HepG2 (cell line): ENCODE measurements at regions not wholly inside any gene's neighbourhood (a gene's known extent, or its start where the extent isn't known, plus 50 kb on each side); places are given as distances from the start of the nearest gene placed in this dataset.

Experiments used
- CTCF ChIP-seq: sonication (generic); formaldehyde crosslinking; IDR thresholded peaks from 2 replicates; pipeline ENCODE4 v1.5.0; 2020; ENCODE audit warnings: mild to moderate bottlenecking, missing genetic modification reagents, moderate library complexity
- FOXA1 ChIP-seq, 2 experiments: fragments of 450-650 bp in 1 of 2; sonication (generic) in 1 of 2; formaldehyde crosslinking in 1 of 2; IDR thresholded peaks; 2 replicates each; pipeline versions ENCODE4 v1.4.0 to v1.6.1; 2016 to 2020; ENCODE audit warnings: missing genetic modification reagents in 1 of 2
- POLR2AphosphoS2 ChIP-seq: IDR thresholded peaks from 2 replicates; pipeline ENCODE4 v1.6.1; 2011; ENCODE audit warnings: low read depth, low read length, improper control_type of control experiment
- TBP ChIP-seq: sonication (generic); formaldehyde crosslinking; IDR thresholded peaks from 2 replicates; pipeline ENCODE4 v1.5.0; 2020; ENCODE audit warnings: missing genetic modification reagents
- TCF7 ChIP-seq: sonication (generic); IDR thresholded peaks from 2 replicates; pipeline ENCODE4 v1.6.1; 2016; ENCODE audit warnings: antibody characterized with exemption, low read depth

GRCh38 chr6:6895929-6896328, 211.8 kb upstream of the RREB1 start:
- TF ChIP-seq TCF7 (no peak), POLR2AphosphoS2 (no peak), CTCF (CRISPR knock-in tag) (no peak), FOXA1 (IDR thresholded peaks at IDR 0.05) (no peak), FOXA1 (CRISPR knock-in tag; IDR thresholded peaks at IDR 0.05) (no peak), TBP (no peak)
